ENCODE measurements at regions not wholly inside any gene's neighbourhood (a gene's known extent, or its start where the extent isn't known, plus 50 kb on each side); places are given as distances from the start of the nearest gene placed in this dataset.

DNA sequence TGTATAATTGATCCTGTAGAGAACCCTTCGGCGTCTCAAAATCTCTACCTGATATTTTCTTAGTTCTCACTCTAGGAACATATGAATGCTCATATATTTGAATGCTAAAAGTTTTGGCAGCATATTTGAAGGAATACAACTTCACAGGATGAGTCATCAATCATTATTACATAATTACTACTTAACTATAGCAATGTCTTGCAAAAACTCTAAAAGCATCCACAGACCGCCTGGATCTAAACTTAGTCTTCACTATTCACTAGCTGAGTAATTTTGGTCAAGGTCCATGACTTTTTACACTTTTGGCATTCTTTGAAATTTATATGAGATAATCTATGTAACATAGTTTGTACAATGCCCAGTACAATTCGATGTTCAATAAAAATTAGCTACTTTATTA, 194.7 kb downstream of the DTHD1 start (continued):
- TF ChIP-seq SAFB (IDR thresholded peaks at IDR 0.05; ENCODE audit: borderline replicate concordance, low read depth, low read length) (no peak), ZNF436 (CRISPR knock-in tag; IDR thresholded peaks at IDR 0.05) (no peak), ZFP30 (CRISPR knock-in tag; IDR thresholded peaks at IDR 0.05; ENCODE audit: borderline replicate concordance) (no peak), SMAD3 (CRISPR knock-in tag; conservative IDR thresholded peaks at IDR 0.05) (no peak), CCAR2 (IDR thresholded peaks at IDR 0.05; ENCODE audit: low read depth, low read length) (no peak)
- TF ChIP-seq, protein P1, sequence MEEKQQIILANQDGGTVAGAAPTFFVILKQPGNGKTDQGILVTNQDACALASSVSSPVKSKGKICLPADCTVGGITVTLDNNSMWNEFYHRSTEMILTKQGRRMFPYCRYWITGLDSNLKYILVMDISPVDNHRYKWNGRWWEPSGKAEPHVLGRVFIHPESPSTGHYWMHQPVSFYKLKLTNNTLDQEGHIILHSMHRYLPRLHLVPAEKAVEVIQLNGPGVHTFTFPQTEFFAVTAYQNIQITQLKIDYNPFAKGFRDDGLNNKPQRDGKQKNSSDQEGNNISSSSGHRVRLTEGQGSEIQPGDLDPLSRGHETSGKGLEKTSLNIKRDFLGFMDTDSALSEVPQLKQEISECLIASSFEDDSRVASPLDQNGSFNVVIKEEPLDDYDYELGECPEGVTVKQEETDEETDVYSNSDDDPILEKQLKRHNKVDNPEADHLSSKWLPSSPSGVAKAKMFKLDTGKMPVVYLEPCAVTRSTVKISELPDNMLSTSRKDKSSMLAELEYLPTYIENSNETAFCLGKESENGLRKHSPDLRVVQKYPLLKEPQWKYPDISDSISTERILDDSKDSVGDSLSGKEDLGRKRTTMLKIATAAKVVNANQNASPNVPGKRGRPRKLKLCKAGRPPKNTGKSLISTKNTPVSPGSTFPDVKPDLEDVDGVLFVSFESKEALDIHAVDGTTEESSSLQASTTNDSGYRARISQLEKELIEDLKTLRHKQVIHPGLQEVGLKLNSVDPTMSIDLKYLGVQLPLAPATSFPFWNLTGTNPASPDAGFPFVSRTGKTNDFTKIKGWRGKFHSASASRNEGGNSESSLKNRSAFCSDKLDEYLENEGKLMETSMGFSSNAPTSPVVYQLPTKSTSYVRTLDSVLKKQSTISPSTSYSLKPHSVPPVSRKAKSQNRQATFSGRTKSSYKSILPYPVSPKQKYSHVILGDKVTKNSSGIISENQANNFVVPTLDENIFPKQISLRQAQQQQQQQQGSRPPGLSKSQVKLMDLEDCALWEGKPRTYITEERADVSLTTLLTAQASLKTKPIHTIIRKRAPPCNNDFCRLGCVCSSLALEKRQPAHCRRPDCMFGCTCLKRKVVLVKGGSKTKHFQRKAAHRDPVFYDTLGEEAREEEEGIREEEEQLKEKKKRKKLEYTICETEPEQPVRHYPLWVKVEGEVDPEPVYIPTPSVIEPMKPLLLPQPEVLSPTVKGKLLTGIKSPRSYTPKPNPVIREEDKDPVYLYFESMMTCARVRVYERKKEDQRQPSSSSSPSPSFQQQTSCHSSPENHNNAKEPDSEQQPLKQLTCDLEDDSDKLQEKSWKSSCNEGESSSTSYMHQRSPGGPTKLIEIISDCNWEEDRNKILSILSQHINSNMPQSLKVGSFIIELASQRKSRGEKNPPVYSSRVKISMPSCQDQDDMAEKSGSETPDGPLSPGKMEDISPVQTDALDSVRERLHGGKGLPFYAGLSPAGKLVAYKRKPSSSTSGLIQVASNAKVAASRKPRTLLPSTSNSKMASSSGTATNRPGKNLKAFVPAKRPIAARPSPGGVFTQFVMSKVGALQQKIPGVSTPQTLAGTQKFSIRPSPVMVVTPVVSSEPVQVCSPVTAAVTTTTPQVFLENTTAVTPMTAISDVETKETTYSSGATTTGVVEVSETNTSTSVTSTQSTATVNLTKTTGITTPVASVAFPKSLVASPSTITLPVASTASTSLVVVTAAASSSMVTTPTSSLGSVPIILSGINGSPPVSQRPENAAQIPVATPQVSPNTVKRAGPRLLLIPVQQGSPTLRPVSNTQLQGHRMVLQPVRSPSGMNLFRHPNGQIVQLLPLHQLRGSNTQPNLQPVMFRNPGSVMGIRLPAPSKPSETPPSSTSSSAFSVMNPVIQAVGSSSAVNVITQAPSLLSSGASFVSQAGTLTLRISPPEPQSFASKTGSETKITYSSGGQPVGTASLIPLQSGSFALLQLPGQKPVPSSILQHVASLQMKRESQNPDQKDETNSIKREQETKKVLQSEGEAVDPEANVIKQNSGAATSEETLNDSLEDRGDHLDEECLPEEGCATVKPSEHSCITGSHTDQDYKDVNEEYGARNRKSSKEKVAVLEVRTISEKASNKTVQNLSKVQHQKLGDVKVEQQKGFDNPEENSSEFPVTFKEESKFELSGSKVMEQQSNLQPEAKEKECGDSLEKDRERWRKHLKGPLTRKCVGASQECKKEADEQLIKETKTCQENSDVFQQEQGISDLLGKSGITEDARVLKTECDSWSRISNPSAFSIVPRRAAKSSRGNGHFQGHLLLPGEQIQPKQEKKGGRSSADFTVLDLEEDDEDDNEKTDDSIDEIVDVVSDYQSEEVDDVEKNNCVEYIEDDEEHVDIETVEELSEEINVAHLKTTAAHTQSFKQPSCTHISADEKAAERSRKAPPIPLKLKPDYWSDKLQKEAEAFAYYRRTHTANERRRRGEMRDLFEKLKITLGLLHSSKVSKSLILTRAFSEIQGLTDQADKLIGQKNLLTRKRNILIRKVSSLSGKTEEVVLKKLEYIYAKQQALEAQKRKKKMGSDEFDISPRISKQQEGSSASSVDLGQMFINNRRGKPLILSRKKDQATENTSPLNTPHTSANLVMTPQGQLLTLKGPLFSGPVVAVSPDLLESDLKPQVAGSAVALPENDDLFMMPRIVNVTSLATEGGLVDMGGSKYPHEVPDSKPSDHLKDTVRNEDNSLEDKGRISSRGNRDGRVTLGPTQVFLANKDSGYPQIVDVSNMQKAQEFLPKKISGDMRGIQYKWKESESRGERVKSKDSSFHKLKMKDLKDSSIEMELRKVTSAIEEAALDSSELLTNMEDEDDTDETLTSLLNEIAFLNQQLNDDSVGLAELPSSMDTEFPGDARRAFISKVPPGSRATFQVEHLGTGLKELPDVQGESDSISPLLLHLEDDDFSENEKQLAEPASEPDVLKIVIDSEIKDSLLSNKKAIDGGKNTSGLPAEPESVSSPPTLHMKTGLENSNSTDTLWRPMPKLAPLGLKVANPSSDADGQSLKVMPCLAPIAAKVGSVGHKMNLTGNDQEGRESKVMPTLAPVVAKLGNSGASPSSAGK (IDR thresholded peaks at IDR 0.05) = no peak
- TF ChIP-seq, protein P2, sequence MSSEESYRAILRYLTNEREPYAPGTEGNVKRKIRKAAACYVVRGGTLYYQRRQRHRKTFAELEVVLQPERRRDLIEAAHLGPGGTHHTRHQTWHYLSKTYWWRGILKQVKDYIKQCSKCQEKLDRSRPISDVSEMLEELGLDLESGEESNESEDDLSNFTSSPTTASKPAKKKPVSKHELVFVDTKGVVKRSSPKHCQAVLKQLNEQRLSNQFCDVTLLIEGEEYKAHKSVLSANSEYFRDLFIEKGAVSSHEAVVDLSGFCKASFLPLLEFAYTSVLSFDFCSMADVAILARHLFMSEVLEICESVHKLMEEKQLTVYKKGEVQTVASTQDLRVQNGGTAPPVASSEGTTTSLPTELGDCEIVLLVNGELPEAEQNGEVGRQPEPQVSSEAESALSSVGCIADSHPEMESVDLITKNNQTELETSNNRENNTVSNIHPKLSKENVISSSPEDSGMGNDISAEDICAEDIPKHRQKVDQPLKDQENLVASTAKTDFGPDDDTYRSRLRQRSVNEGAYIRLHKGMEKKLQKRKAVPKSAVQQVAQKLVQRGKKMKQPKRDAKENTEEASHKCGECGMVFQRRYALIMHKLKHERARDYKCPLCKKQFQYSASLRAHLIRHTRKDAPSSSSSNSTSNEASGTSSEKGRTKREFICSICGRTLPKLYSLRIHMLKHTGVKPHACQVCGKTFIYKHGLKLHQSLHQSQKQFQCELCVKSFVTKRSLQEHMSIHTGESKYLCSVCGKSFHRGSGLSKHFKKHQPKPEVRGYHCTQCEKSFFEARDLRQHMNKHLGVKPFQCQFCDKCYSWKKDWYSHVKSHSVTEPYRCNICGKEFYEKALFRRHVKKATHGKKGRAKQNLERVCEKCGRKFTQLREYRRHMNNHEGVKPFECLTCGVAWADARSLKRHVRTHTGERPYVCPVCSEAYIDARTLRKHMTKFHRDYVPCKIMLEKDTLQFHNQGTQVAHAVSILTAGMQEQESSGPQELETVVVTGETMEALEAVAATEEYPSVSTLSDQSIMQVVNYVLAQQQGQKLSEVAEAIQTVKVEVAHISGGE (CRISPR knock-in tag; IDR thresholded peaks at IDR 0.05) = no peak
